ENCODE measurements at regions not wholly inside any gene's neighbourhood (a gene's known extent, or its start where the extent isn't known, plus 50 kb on each side); places are given as distances from the start of the nearest gene placed in this dataset.

DNA sequence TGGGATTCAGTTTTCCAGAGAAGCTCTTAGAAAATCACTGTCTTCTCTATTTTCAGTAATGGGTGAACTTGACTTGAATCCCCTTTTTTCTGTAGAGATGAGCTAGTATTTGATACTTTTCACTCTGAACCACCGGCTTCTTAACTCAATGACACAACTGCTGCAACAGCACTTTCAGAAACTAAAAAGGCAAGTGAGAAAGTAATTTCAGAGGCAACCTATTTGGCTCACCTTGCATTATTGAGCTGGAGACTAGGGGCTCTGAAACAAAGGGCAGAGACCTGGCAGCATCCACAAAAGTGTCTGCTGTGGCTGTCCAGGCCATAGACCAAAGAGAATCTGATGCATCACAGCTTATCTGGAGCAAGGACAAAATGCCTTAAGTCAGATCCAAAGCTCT, 289.8 kb upstream of the IRAK1BP1 start:
- H3K9ac ChIP-seq (ENCODE audit: low read depth in 1 of 2, low read length in 2 of 2) = no peak overlapping the region
- peaks cover 0 to 2% (median 0%) of the 10 kb centered on the region in 4 donors for H3K9me3 ChIP-seq (ENCODE audit: control insufficient read depth in 4 of 4, low read length in 3 of 4)
- no peaks in the 10 kb centered on the region for H3K27me3 ChIP-seq (ENCODE audit: control insufficient read depth in 4 of 4, insufficient read depth in 4 of 4, low read length in 3 of 4)
- no peaks in the 10 kb centered on the region for H3K4me1 ChIP-seq (ENCODE audit: control insufficient read depth in 4 of 4, insufficient read depth in 4 of 4, low read length in 3 of 4)
- no peak for TF ChIP-seq FOXA1 (IDR thresholded peaks at IDR 0.05)
- no peak for TF ChIP-seq RXRA (IDR thresholded peaks at IDR 0.05)
- TF ChIP-seq, protein P1, sequence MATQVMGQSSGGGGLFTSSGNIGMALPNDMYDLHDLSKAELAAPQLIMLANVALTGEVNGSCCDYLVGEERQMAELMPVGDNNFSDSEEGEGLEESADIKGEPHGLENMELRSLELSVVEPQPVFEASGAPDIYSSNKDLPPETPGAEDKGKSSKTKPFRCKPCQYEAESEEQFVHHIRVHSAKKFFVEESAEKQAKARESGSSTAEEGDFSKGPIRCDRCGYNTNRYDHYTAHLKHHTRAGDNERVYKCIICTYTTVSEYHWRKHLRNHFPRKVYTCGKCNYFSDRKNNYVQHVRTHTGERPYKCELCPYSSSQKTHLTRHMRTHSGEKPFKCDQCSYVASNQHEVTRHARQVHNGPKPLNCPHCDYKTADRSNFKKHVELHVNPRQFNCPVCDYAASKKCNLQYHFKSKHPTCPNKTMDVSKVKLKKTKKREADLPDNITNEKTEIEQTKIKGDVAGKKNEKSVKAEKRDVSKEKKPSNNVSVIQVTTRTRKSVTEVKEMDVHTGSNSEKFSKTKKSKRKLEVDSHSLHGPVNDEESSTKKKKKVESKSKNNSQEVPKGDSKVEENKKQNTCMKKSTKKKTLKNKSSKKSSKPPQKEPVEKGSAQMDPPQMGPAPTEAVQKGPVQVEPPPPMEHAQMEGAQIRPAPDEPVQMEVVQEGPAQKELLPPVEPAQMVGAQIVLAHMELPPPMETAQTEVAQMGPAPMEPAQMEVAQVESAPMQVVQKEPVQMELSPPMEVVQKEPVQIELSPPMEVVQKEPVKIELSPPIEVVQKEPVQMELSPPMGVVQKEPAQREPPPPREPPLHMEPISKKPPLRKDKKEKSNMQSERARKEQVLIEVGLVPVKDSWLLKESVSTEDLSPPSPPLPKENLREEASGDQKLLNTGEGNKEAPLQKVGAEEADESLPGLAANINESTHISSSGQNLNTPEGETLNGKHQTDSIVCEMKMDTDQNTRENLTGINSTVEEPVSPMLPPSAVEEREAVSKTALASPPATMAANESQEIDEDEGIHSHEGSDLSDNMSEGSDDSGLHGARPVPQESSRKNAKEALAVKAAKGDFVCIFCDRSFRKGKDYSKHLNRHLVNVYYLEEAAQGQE (IDR thresholded peaks at IDR 0.05) = no peak
- TF ChIP-seq HNF4G (IDR thresholded peaks at IDR 0.05) = no peak
- TF ChIP-seq RAD21 (IDR thresholded peaks at IDR 0.05) = no peak
- TF ChIP-seq, protein P2, sequence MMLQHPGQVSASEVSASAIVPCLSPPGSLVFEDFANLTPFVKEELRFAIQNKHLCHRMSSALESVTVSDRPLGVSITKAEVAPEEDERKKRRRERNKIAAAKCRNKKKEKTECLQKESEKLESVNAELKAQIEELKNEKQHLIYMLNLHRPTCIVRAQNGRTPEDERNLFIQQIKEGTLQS (IDR thresholded peaks at IDR 0.05) = no peak
- no peak for TF ChIP-seq EGR1 (IDR thresholded peaks at IDR 0.05; ENCODE audit: low read depth in 2 of 2)
- TF ChIP-seq, protein P3, sequence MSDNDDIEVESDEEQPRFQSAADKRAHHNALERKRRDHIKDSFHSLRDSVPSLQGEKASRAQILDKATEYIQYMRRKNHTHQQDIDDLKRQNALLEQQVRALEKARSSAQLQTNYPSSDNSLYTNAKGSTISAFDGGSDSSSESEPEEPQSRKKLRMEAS (IDR thresholded peaks at IDR 0.05) = no peak
- TF ChIP-seq YY1 (IDR thresholded peaks at IDR 0.05) = no peak
- TF ChIP-seq, protein P4, sequence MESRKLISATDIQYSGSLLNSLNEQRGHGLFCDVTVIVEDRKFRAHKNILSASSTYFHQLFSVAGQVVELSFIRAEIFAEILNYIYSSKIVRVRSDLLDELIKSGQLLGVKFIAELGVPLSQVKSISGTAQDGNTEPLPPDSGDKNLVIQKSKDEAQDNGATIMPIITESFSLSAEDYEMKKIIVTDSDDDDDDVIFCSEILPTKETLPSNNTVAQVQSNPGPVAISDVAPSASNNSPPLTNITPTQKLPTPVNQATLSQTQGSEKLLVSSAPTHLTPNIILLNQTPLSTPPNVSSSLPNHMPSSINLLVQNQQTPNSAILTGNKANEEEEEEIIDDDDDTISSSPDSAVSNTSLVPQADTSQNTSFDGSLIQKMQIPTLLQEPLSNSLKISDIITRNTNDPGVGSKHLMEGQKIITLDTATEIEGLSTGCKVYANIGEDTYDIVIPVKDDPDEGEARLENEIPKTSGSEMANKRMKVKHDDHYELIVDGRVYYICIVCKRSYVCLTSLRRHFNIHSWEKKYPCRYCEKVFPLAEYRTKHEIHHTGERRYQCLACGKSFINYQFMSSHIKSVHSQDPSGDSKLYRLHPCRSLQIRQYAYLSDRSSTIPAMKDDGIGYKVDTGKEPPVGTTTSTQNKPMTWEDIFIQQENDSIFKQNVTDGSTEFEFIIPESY (IDR thresholded peaks at IDR 0.05) = no peak
- TF ChIP-seq GABPA (IDR thresholded peaks at IDR 0.05 in 1 of 2, conservative IDR thresholded peaks at IDR 0.05 in 1 of 2) = no peak
- TF ChIP-seq, protein P5, sequence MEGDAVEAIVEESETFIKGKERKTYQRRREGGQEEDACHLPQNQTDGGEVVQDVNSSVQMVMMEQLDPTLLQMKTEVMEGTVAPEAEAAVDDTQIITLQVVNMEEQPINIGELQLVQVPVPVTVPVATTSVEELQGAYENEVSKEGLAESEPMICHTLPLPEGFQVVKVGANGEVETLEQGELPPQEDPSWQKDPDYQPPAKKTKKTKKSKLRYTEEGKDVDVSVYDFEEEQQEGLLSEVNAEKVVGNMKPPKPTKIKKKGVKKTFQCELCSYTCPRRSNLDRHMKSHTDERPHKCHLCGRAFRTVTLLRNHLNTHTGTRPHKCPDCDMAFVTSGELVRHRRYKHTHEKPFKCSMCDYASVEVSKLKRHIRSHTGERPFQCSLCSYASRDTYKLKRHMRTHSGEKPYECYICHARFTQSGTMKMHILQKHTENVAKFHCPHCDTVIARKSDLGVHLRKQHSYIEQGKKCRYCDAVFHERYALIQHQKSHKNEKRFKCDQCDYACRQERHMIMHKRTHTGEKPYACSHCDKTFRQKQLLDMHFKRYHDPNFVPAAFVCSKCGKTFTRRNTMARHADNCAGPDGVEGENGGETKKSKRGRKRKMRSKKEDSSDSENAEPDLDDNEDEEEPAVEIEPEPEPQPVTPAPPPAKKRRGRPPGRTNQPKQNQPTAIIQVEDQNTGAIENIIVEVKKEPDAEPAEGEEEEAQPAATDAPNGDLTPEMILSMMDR (IDR thresholded peaks at IDR 0.05; ENCODE audit: low read depth, low read length, missing input control) = no peak
- no peak overlapping the region for H3K27ac ChIP-seq (ENCODE audit: low read depth in 1 of 2, low read length in 2 of 2)
- no peak for DNase-seq (ENCODE audit: low spot score)
- WGBS = 88% methylated on average over 1 of the region's 1 CpG
- H3K36me3 ChIP-seq (ENCODE audit: control insufficient read depth in 4 of 4, insufficient read depth in 3 of 4, low read depth in 1 of 4, low read length in 3 of 4) = no peaks in the 10 kb centered on the region
- no peak overlapping the region for H3K4me3 ChIP-seq (ENCODE audit: low read depth in 1 of 3, low read length in 3 of 3)

DNA sequence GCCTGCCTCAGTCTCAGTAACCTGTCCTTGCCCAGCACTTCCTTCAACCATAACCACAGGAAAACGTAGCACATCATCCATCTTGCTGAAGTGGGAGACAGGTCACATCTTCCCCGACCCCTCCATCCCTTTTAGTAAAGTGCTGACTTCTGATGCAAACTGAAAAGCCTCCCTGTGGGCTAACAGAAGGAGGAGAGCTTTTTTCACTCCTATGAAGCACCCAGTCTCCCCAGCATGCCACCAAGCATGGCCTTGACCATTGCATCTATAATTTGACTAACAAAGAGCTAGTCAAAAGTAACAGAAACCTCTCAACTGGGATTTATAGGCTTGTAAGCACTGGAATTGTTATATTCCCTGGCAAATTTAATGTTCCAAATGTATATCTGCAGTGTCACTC, 288.9 kb upstream of the IRAK1BP1 start:
- Histone ChIP-seq H3K9me3 (ENCODE audit: control insufficient read depth in 4 of 4, low read length in 3 of 4) (no peaks in the 10 kb centered on the region), H3K36me3 (ENCODE audit: control insufficient read depth in 4 of 4, insufficient read depth in 3 of 4, low read depth in 1 of 4, low read length in 3 of 4) (no peaks in the 10 kb centered on the region), H3K27ac (ENCODE audit: low read depth in 1 of 2, low read length in 2 of 2) (no peak overlapping the region), H3K4me1 (ENCODE audit: control insufficient read depth in 4 of 4, insufficient read depth in 4 of 4, low read length in 3 of 4) (no peaks in the 10 kb centered on the region), H3K4me3 (ENCODE audit: low read depth in 1 of 3, low read length in 3 of 3) (no peak overlapping the region), H3K9ac (ENCODE audit: low read depth in 1 of 2, low read length in 2 of 2) (no peak overlapping the region), H3K27me3 (ENCODE audit: control insufficient read depth in 4 of 4, insufficient read depth in 4 of 4, low read length in 3 of 4) (no peaks in the 10 kb centered on the region)
- TF ChIP-seq NR2F2 (IDR thresholded peaks at IDR 0.05) = no peak
- TF ChIP-seq HNF4G (IDR thresholded peaks at IDR 0.05) = no peak
- no peak for TF ChIP-seq FOXA1 (IDR thresholded peaks at IDR 0.05)
- TF ChIP-seq EGR1 (IDR thresholded peaks at IDR 0.05; ENCODE audit: low read depth in 2 of 2) = no peak
- no peak for DNase-seq (ENCODE audit: low spot score)
- 63% methylated on average over 2 of the region's 2 CpGs for WGBS
